HG03103 (cell line): ENCODE measurements at regions not wholly inside any gene's neighbourhood (a gene's known extent, or its start where the extent isn't known, plus 50 kb on each side); places are given as distances from the start of the nearest gene placed in this dataset.

Experiments
- ATAC-seq: cut with Tn5 transposase; IDR thresholded peaks from one replicate; pipeline ENCODE4 v1.9.1; 2021; ENCODE audit warnings: low read depth; ENCODE audit not compliant: unreplicated experiment

DNA sequence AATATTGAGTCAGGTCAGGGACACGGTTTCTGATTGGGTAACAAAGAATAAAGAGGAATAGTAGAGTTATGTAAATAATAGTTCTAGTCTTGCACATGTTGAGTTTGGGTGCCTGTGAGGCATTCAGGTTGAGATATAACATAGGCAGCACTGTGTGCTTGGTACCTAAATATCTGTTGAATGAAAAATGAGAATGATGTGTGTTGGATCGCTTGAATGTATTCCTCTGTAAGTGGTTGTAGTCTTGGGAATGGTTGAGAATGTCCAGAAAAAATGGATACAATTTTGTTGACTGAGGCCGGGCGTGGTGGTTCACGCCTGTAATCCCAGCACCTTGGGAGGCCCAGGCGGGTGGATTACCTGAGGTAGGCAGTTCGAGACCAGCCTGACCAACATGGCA lies 116.3 kb upstream of the HNRNPU start:
- no peak for ATAC-seq

DNA sequence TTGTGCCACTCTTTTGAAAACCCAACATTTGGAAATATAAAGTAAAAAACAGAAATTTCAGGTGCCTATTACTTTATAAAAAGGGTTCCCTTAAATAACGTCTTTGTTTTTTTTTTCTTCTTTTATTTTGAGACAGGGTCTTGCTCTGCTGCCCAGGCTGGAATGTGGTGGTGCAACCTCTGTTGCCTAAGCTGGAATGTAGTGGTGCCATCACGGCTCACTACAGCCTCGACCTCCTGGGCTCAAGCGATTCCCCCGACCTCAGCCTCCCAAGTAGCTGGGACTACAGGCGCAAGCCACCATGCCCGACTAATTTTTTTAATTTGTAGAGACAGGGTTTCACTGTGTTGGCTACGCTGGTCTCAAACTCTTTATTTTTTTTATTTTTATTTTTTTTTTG lies 110.2 kb upstream of the HNRNPU start:
- ATAC-seq, result no peak

GRCh38 chr1:244974106-244974505 lies 109.8 kb upstream of the HNRNPU start:
- ATAC-seq, result no peak

DNA sequence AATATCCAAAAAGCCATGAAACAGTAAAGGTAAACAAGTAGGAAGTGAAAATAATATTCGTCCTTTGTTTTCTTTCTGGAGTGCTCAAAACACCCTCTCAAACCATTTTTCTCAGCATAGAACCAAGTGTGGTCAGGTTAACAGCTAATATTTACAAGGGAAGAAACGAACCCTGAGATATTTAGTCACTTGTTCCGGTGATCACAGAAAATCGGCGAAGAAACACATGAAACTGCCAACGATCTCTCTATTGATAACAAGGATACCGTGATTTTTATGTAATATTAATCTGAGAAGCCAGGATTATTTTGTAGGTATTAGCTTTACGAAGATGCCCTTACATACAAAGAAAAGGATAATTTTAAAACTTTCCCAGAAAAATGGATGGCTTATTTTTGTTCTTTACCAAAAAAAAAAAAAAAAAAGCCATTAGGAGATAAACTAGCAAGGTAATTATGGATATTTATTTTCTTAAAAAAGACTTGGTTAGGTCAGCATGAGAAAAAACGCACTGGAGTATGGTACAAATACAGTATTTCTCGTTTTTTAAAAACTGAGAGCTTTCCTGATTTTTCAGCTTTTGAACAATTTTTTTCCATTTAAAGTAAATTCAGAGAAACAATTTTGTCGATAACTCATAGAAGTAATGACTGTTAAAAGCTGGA lies 107.3 kb upstream of the HNRNPU start:
- no peak for ATAC-seq

- peak; percentile 57 for ATAC-seq
These were observed 106.6 kb upstream of the HNRNPU start for GRCh38 chr1:244970744-244971551.

DNA sequence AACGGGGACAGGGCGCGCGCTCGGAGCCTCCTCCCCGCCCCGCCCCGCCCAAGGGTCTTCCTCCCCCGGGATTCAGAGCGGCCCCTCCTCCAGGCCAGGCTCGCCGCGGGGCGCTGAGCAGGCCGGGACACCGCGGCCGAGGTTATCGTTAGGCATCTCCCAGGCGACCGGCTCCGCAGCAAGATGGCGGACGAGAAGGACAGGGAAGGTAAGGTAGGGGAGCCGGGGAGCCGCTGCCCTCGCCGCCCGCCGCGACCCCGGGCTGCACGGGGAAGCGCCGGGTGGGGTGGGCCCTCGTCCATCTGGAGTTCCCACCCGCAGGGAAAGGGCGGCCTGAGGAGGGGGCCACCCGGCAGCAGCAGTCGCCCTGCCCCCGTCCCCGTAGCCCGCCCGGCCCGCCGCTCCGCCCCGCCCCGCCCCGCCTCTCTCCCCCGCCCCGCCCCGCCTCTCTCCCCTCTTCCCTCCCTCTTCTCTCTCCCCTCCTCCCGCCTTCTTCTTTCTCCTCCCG lies 105.9 kb upstream of the HNRNPU start:
- ATAC-seq, result peak; percentile 50

- peak; percentile 23 for ATAC-seq
These were observed 105.3 kb upstream of the HNRNPU start for GRCh38 chr1:244969355-244970235.

GRCh38 chr1:244968881-244969280 lies 104.5 kb upstream of the HNRNPU start:
- no peak for ATAC-seq

DNA sequence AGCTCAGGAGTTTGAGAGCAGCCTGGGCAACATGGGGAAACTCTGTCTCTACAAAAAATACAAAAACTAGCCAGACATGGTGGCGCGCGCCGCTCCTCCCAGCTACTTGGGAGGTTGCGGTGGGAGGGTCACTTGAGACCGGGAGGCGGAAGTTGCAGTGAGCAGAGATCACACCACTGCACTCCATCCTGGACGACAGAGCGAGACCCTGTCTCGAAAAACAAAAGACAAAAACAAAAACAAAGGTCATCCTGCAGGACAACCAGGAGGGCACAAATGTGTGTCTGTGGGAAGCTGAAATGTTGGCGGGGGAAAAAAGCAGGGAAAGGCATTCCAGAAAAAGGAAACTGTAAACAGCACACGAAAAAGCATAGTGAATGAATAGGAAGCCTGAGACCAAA lies 104.1 kb upstream of the HNRNPU start:
- no peak for ATAC-seq

DNA sequence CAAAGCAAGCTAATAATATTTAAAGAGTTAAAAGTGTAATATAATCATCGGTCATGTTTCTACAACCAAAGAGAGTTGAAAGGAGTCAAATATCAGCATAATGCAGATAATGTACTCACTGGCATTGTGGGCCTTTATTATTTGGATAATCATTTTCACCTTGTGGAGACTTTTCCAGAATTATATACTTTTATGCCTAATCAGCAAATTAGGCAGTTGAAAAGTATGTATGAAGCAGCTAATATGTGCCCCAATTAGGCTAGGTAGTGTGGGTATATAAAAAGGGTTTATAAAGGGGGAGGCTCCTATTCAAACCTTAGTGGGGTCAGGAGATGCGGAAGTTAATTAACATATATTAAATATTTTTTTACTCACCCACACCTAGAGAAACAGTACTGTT lies 102.8 kb upstream of the HNRNPU start:
- ATAC-seq, result no peak

- ATAC-seq, result no peak
These were observed 101.1 kb upstream of the HNRNPU start for GRCh38 chr1:244965185-244966030.

- ATAC-seq, result no peak
These were observed 100.0 kb upstream of the HNRNPU start for GRCh38 chr1:244964112-244964971.

DNA sequence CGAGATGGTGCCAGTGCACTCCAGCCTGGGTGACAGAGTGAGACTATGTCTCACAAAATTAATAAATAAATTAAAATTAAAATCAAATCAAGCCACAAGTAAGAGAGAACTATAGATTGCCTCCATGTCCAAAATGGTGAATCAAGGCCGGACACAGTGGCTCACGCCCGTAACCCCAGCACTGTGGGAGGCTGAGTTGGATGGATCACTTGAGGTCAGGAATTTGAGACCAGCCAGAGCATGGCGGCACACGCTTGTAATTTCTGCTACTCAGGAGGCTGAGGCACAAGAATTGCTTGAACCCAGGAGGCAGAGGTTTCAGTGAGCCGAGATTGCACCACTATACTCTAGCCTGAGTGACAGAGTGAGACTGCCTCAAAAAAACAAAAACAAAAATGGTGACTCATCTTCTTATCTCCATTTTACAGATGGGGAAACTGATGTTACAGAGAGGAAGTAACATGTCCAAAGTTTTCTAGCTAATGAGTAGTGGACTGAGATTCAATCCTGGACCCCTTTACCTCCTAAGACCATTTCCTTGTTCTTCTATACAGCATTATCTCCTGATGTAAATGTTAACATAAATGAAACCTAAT lies 99.0 kb upstream of the HNRNPU start:
- no peak for ATAC-seq

GRCh38 chr1:244962130-244962529 lies 97.8 kb upstream of the HNRNPU start:
- no peak for ATAC-seq

- no peak for ATAC-seq
These were observed 96.6 kb upstream of the HNRNPU start for GRCh38 chr1:244960904-244961303.

GRCh38 chr1:244958593-244958992 lies 94.2 kb upstream of the HNRNPU start:
- ATAC-seq, result no peak

GRCh38 chr1:244957525-244957924 lies 93.2 kb upstream of the HNRNPU start:
- no peak for ATAC-seq

DNA sequence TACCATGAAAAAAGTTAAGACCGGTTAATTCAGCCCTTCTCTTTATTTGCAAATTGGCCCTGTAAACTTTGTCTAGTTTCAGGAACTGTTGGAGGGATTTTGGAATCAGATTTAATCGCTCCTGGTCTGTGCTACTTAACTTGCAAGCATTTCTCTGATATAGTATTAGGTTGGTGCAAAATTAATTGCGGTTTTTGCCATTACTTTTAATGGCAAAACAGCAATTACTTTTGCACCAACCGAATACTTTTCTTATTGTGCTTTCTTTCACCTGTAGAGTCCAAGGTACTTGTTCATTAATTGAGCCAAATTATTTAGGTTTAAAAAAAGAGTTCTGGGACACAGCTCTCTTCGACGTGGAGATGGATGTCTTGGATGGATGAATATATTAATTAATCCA lies 92.8 kb upstream of the HNRNPU start:
- ATAC-seq, result no peak

GRCh38 chr1:244955661-244956060 lies 91.3 kb upstream of the HNRNPU start:
- no peak for ATAC-seq
